ENCODE measurements at regions not wholly inside any gene's neighbourhood (a gene's known extent, or its start where the extent isn't known, plus 50 kb on each side); places are given as distances from the start of the nearest gene placed in this dataset.

DNA sequence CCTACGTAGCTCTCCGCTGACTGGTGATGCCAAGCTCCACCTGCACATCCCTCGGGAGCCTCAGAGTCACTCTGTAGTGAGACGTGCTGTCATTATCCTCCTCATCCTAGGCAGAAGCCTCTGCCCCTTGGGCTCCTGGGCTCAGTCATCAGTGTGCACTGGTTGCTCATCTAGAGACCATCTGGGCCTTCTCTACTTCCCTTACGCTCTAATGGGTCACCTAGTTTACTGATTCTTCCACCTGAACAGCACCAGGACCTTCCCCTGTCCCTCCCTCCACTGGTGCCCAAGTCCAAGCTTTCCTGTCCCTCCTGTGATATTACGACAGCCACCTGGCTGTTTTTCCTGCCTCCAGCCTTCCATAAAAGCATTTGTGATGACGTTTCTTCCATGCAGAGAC is 136.1 kb upstream of the ERRFI1 start:
- POLR2A ChIA-PET, result no interaction called here
- CTCF ChIA-PET, result no interaction called here
- DNase-seq (ENCODE audit: extremely low spot score), result no peak
- TF ChIP-seq, protein P1, sequence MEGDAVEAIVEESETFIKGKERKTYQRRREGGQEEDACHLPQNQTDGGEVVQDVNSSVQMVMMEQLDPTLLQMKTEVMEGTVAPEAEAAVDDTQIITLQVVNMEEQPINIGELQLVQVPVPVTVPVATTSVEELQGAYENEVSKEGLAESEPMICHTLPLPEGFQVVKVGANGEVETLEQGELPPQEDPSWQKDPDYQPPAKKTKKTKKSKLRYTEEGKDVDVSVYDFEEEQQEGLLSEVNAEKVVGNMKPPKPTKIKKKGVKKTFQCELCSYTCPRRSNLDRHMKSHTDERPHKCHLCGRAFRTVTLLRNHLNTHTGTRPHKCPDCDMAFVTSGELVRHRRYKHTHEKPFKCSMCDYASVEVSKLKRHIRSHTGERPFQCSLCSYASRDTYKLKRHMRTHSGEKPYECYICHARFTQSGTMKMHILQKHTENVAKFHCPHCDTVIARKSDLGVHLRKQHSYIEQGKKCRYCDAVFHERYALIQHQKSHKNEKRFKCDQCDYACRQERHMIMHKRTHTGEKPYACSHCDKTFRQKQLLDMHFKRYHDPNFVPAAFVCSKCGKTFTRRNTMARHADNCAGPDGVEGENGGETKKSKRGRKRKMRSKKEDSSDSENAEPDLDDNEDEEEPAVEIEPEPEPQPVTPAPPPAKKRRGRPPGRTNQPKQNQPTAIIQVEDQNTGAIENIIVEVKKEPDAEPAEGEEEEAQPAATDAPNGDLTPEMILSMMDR (IDR thresholded peaks at IDR 0.05; ENCODE audit: control extremely low read depth, extremely low read depth, low read depth, missing control alignments), result no peak

DNA sequence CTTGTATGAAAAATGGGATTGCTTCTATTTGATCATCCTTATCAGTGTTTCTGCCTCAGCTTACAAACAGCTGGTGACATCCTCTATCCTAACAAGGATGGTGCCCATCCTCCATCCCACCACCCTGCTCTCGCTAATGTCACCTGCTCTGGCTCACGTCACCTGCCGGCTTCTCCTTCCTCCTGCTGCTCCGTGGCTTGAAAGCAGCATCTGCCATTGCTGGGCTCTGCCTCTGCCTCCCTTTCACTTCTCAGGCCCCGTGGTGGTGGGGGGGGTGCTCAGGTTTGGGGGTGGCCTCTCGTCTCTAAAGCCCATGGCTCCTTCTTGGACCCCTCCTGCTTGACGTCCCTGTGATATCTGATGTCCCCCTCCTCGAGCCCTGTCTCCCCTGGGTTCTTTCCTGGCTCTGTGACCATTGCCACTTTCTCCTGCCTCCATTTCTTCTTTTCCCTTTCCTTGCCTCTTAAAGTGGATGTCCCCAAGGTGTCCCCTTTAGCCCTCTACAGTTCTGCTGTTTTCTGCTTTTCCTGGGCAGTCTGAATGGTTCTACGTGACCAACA is 135.5 kb upstream of the ERRFI1 start:
- POLR2A ChIA-PET, result no interaction called here
- no peak for DNase-seq (ENCODE audit: extremely low spot score)
- CTCF ChIA-PET, result no interaction called here
- TF ChIP-seq, protein P1 (IDR thresholded peaks at IDR 0.05; ENCODE audit: control extremely low read depth, extremely low read depth, low read depth, missing control alignments), result no peak

DNA sequence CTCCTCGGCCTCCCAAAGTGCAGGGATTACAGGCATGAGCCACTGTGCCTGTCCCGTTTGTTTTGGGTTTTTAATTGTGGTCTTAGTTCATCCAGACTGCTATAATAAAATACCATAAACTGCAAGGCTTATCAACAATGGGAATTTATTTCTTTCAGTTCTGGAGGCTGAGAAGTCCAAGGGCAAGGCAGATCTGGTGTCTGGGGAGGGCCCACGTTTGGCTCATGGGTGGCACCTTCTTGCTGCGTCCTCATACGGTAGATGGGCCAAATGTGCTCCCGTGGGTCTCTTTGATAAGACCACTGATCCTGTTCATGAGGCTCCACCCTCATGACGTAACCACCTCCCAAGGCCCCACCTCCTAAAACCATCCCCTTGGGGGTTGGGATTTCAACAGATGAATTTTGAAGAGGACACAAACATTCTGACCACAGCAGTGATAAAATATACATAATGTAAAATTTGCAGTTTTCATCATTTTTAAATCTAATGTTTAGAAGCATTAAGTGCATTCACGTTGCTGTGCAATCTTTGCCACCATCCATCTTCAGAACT is 133.4 kb upstream of the ERRFI1 start:
- CTCF ChIA-PET, result no interaction called here
- TF ChIP-seq, protein P1 (IDR thresholded peaks at IDR 0.05; ENCODE audit: control extremely low read depth, extremely low read depth, low read depth, missing control alignments), result no peak
- POLR2A ChIA-PET, result no interaction called here
- DNase-seq (ENCODE audit: extremely low spot score), result no peak

DNA sequence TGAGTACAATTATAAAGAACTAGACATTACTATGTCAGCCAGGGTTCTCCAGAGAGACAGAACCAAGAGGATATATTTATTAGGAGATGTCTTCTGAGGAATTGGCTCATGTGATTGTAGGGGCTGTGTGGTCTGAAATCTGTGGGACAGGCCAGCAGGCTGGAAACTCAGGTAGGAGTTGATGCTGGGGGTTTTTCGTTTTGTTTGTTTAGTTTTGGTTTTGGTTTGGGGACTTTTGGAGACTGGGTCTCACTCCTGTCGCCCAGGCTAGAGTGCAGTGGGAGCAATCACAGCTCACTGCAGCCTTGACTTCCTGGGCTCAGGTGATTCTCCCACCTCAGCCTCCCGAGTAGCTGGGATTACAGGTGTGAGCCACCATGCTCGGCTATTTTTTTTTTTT is 132.9 kb upstream of the ERRFI1 start:
- TF ChIP-seq, protein P1 (IDR thresholded peaks at IDR 0.05; ENCODE audit: control extremely low read depth, extremely low read depth, low read depth, missing control alignments), result no peak
- ChIA-PET CTCF (no interaction called here), POLR2A (no interaction called here)
- DNase-seq (ENCODE audit: extremely low spot score), result no peak

DNA sequence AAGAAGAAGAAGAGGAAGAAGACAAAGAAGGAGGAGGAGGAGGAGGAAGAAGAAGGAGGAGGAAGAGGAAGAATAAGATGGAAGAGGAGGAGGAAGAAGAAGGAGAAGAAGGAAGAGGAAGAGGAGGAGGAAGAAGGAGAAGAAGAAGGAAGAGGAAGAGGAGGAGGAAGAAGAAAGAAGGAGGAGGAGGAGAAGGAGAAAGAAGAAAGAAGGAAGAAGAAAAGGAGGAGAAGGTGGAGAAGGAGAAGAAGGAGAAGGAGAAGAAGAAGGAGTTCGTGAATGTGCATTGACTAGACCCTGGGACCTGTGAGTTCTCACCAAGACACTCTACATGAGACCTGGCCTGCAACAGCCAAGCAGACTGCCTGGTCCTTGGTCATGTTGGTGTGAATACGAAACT is 131.7 kb upstream of the ERRFI1 start:
- TF ChIP-seq, protein P1 (IDR thresholded peaks at IDR 0.05; ENCODE audit: control extremely low read depth, extremely low read depth, low read depth, missing control alignments), result no peak
- DNase-seq (ENCODE audit: extremely low spot score), result no peak
- POLR2A ChIA-PET, result no interaction called here
- CTCF ChIA-PET, result no interaction called here

DNA sequence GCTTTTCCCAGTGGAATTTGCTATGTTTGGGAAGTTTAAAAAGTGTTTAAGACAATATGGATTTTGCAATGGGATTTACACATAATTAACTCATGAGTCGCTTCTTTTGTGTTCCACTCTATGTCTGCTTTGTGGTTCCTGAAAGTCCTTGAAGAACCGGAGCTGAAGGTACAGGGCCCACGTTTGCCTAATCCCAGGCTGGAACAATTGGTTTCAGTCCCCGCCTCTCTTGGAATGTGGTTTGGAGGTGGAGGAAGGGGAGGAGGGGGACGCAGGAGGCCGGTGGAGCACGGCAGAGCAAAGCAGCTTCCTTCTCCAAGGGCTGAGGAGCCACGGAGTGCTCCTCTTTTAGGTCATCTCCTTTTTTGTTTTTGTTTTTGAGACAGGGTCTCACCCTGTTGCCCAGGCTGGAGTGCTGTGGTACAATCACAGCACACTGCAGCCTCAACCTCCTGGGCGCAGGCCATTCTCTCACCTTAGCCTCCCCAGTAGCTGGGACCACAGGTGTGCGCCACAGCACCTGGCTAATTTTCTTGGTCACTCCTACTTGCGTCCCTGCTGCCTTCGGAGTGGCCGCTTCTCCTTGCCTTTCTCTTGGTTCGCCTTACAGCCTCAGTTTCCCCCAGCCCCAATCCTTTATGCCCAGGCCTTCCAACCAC is 129.5 kb upstream of the ERRFI1 start:
- DNase-seq (ENCODE audit: extremely low spot score), result no peak
- TF ChIP-seq, protein P1 (IDR thresholded peaks at IDR 0.05; ENCODE audit: control extremely low read depth, extremely low read depth, low read depth, missing control alignments), result no peak
- ChIA-PET CTCF (interaction anchor here (1.2 to 2.0 kb wide), 3 partner anchors 9 to 12 kb away, joined by 5 to 7 read pairs (median 6); no protein-coding TSS in a partner anchor), POLR2A (no interaction called here)

Data from GM10248 (cell line).